Spleen (tissue), 7 donors: ENCODE measurements at regions not wholly inside any gene's neighbourhood (a gene's known extent, or its start where the extent isn't known, plus 50 kb on each side); places are given as distances from the start of the nearest gene placed in this dataset.

Experiments used
- CTCF ChIP-seq, 11 experiments: fragments of 200-600 bp in 7 of 11; fragments of 450-650 bp in 4 of 11; sonication (generic) in 4 of 11; IDR thresholded peaks in 8 of 11; conservative IDR thresholded peaks in 3 of 11; 1 replicate in 7 of 11; 2 replicates in 4 of 11; pipeline versions ENCODE4 v1.4.0 to v1.8.0; 2016 to 2021; ENCODE audit warnings: antibody characterized with exemption in 11 of 11, inconsistent platforms in 4 of 11, mild to moderate bottlenecking in 1 of 11
- POLR2A ChIP-seq, 3 donors: fragments of 450-650 bp; IDR thresholded peaks; one replicate each; pipeline ENCODE4 v1.5.1; 2017; ENCODE audit warnings: antibody characterized with exemption in 3 of 3, mild to moderate bottlenecking in 1 of 3
- donor health status: DM: no; HTN: no; CAD: no; lungs with moderate emphysema.
- donor health status: DM: no; HTN: no; CAD: no.
- donor health status: DM: no; HTN: no; CAD: no.

- TF ChIP-seq CTCF (IDR thresholded peaks at IDR 0.05 in 8 of 11, conservative IDR thresholded peaks at IDR 0.05 in 3 of 11) (no peak), POLR2A (IDR thresholded peaks at IDR 0.05) (no peak)
Measured at GRCh38 chr14:87794561-87794960, 198.4 kb downstream of the GALC start.
